ENCODE measurements at regions not wholly inside any gene's neighbourhood (a gene's known extent, or its start where the extent isn't known, plus 50 kb on each side); places are given as distances from the start of the nearest gene placed in this dataset.

DNA sequence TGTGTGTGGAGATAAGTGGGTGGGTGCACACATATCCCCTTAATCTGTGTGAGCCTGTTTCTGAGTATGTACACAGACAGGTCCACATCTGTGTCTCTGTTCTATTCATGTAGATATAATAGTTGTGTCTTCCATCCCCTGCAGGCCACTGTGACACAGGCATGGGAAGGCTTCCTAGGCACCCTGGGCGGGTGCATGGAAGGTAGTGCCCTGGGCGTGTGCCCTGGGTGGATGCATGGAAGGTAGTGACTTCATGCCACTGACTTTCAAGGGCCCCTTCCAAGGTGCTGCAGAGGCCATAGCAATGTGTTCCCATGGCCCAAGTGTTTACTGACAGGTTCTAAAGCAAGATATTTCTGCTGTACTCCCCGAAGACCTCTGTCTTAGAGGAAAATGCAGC, 462.5 kb upstream of the HS6ST1 start:
- TF ChIP-seq XRCC5 (optimal IDR thresholded peaks at IDR 0.05; ENCODE audit: low read length) (no peak), POLR2AphosphoS2 (IDR thresholded peaks at IDR 0.05; ENCODE audit: low read depth, low read length) (no peak), NFKB2 (CRISPR knock-in tag; IDR thresholded peaks at IDR 0.05; ENCODE audit: borderline replicate concordance) (no peak)
- TF ChIP-seq, protein P1, sequence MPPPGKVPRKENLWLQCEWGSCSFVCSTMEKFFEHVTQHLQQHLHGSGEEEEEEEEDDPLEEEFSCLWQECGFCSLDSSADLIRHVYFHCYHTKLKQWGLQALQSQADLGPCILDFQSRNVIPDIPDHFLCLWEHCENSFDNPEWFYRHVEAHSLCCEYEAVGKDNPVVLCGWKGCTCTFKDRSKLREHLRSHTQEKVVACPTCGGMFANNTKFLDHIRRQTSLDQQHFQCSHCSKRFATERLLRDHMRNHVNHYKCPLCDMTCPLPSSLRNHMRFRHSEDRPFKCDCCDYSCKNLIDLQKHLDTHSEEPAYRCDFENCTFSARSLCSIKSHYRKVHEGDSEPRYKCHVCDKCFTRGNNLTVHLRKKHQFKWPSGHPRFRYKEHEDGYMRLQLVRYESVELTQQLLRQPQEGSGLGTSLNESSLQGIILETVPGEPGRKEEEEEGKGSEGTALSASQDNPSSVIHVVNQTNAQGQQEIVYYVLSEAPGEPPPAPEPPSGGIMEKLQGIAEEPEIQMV (CRISPR knock-in tag; IDR thresholded peaks at IDR 0.05; ENCODE audit: low read depth), result no peak
